Endothelial cell of umbilical vein (primary cell): ENCODE measurements at regions not wholly inside any gene's neighbourhood (a gene's known extent, or its start where the extent isn't known, plus 50 kb on each side); places are given as distances from the start of the nearest gene placed in this dataset.

Source experiments
- BruUV-seq: library from RNA; stranded (reverse); fragments of 400-500 nt; replicated peaks from 2 replicates; lab custom pipeline; 2021; lab: Mats Ljungman, UMichigan
- CTCF ChIA-PET: fragments of 300-600, 350-600 bp; sonication (Branson Sonifier 250); formaldehyde crosslinking; loops from one replicate; lab custom pipeline; 2021; ENCODE audit warnings: antibody characterized with exemption, inconsistent platforms; lab: Charles Lee
- POLR2A ChIA-PET: fragments of 300-600, 350-600 bp; sonication (Branson Sonifier 250); formaldehyde crosslinking; loops from one replicate; lab custom pipeline; 2021; ENCODE audit warnings: antibody characterized with exemption, inconsistent platforms; lab: Charles Lee
- DNase-seq: peaks from one replicate; pipeline ENCODE4 v3.0.0-alpha.2; 2011; ENCODE audit warnings: low read depth, low spot score
- FAIRE-seq: peaks from 2 replicates; lab custom pipeline; 2011; peaks lifted over from hg19 to GRCh38; lab: Jason Lieb, UNC
- H2AFZ ChIP-seq: 2 replicates; pipeline ENCODE4 v1.6.0; 2012; ENCODE audit warnings: low read depth, low read length, control low read depth, inconsistent platforms
- H3K27ac ChIP-seq: 2 replicates; pipeline ENCODE4 v1.5.1; 2011; ENCODE audit warnings: low read depth, mild to moderate bottlenecking, control low read depth, low read length, moderate library complexity; ENCODE audit not compliant: insufficient read depth
- H3K27me3 ChIP-seq, 2 experiments: 2 replicates each; pipeline versions ENCODE4 v1.6.0 to v1.6.1; 2011; ENCODE audit warnings: low read length in 2 of 2, mixed read lengths in 1 of 2; ENCODE audit not compliant: control insufficient read depth in 2 of 2, insufficient read depth in 2 of 2
- H3K36me3 ChIP-seq, 2 experiments: 2 replicates in 1 of 2; 3 replicates in 1 of 2; pipeline ENCODE4 v1.5.1; 2011; ENCODE audit warnings: low read length in 2 of 2, mild to moderate bottlenecking in 1 of 2, moderate library complexity in 1 of 2; ENCODE audit not compliant: control insufficient read depth in 2 of 2, insufficient read depth in 2 of 2; ENCODE audit errors: extremely low read depth in 1 of 2
- H3K4me1 ChIP-seq: 3 replicates; pipeline ENCODE4 v1.5.1; 2011; ENCODE audit warnings: mild to moderate bottlenecking, low read length; ENCODE audit not compliant: control insufficient read depth, insufficient read depth; ENCODE audit errors: extremely low read depth
- H3K4me2 ChIP-seq: 2 replicates; pipeline ENCODE4 v1.6.1; 2011; ENCODE audit warnings: low read length, control low read depth, mixed read lengths; ENCODE audit not compliant: insufficient read depth
- H3K4me3 ChIP-seq, 3 experiments: fragments of 200-600 bp in 1 of 3; sonication (generic), shearing (Covaris generic) in 1 of 3; replicated peaks in 1 of 3; 2 replicates each; pipeline ENCODE4 v1.5.1; 2011 to 2016; ENCODE audit warnings: control low read depth in 3 of 3, low read length in 3 of 3, mild to moderate bottlenecking in 2 of 3, inconsistent platforms in 1 of 3, low read depth in 1 of 3, moderate library complexity in 1 of 3; ENCODE audit not compliant: insufficient read depth in 1 of 3
- H3K79me2 ChIP-seq: 2 replicates; pipeline ENCODE4 v1.6.0; 2012; ENCODE audit warnings: low read length, inconsistent platforms; ENCODE audit not compliant: control insufficient read depth, insufficient read depth
- H3K9ac ChIP-seq: replicated peaks from 2 replicates; pipeline ENCODE3; 2011; ENCODE audit warnings: low read length, control low read depth; ENCODE audit not compliant: insufficient read depth; ENCODE audit errors: extremely low read depth
- H3K9me1 ChIP-seq: replicated peaks from 3 replicates; pipeline ENCODE4 v1.6.0; 2011; ENCODE audit warnings: mild to moderate bottlenecking, low read length; ENCODE audit not compliant: control insufficient read depth, insufficient read depth; ENCODE audit errors: extremely low read depth
- H3K9me3 ChIP-seq: replicated peaks from 2 replicates; pipeline ENCODE4 v1.5.1; 2012; ENCODE audit warnings: low read length, inconsistent platforms; ENCODE audit not compliant: control insufficient read depth, insufficient read depth
- H4K20me1 ChIP-seq: replicated peaks from 2 replicates; pipeline ENCODE3; 2011; ENCODE audit warnings: mild to moderate bottlenecking, low read length; ENCODE audit not compliant: control insufficient read depth, insufficient read depth; ENCODE audit errors: extremely low read depth
- CTCF ChIP-seq, 2 donors: IDR thresholded peaks; 1 replicate in 1 of 2; 2 replicates in 1 of 2; pipeline ENCODE4 v1.5.1; 2011; ENCODE audit warnings: low read length in 2 of 2, mild to moderate bottlenecking in 2 of 2, moderate library complexity in 2 of 2, control low read depth in 1 of 2, inconsistent platforms in 1 of 2, low read depth in 1 of 2; ENCODE audit not compliant: insufficient read depth in 1 of 2; ENCODE audit errors: extremely low read depth in 1 of 2
- EZH2 ChIP-seq: IDR thresholded peaks from 2 replicates; pipeline ENCODE4 v1.6.1; 2012; ENCODE audit warnings: borderline replicate concordance, low read depth, mild to moderate bottlenecking, moderate library complexity, low read length, inconsistent platforms; ENCODE audit not compliant: severe bottlenecking
- FOS ChIP-seq: IDR thresholded peaks from 2 replicates; pipeline ENCODE4 v1.6.1; 2011; ENCODE audit warnings: mild to moderate bottlenecking, low read length, moderate library complexity, borderline replicate concordance; ENCODE audit not compliant: insufficient read depth
- GATA2 ChIP-seq: IDR thresholded peaks from 2 replicates; pipeline ENCODE4 v1.7.0; 2011; ENCODE audit warnings: low read depth, mild to moderate bottlenecking, moderate library complexity, mixed read lengths, low read length; ENCODE audit not compliant: insufficient read length, insufficient read depth
- JUN ChIP-seq: IDR thresholded peaks from 2 replicates; pipeline ENCODE4 v1.6.1; 2011; ENCODE audit warnings: borderline replicate concordance, low read depth; ENCODE audit not compliant: insufficient read length, insufficient read depth
- MAX ChIP-seq: IDR thresholded peaks from 2 replicates; pipeline ENCODE4 v1.6.1; 2011; ENCODE audit not compliant: insufficient read depth, insufficient read length
- MYC ChIP-seq: IDR thresholded peaks from one replicate; pipeline ENCODE4 v1.6.1; 2011; ENCODE audit warnings: mild to moderate bottlenecking, low read depth, low read length
- POLR2A ChIP-seq: IDR thresholded peaks from 2 replicates; pipeline ENCODE4 v1.6.1; 2012; ENCODE audit warnings: low read depth, mild to moderate bottlenecking, control low read depth, low read length
- POLR2AphosphoS5 ChIP-seq: IDR thresholded peaks from 2 replicates; pipeline ENCODE4 v1.6.1; 2012; ENCODE audit warnings: low read depth, mild to moderate bottlenecking, control low read depth, low read length, moderate library complexity; ENCODE audit not compliant: insufficient read depth
- dilution Hi-C: fragments of 300-500 bp; cut with MboI; formaldehyde crosslinking; loops from one replicate; pipeline ENCODE4 v1.15.0; 2019; ENCODE audit warnings: low sequenced_read_pairs; ENCODE audit not compliant: extremely low pct_ligation_motif_present
- intact Hi-C: fragments of 100-400 bp; cut with micrococcal nuclease; formaldehyde crosslinking; loops from one replicate; pipeline ENCODE4 v1.10.0; 2022

GRCh38 chr12:19689226-19689625 lies 249.9 kb downstream of the AEBP2 start:
- H2AFZ ChIP-seq, result no peak overlapping the region

GRCh38 chr12:19689801-19690472 lies 250.6 kb downstream of the AEBP2 start:
- Histone ChIP-seq H3K79me2 (no peaks in the 10 kb centered on the region), H3K4me3 (no peak overlapping the region), H3K4me1 (peaks cover 16% of the 10 kb centered on the region), H3K27me3 (no peaks in the 10 kb centered on the region), H3K9me1 (no peaks in the 10 kb centered on the region), H3K27ac (no peak overlapping the region), H3K4me2 (no peak overlapping the region), H2AFZ (no peak overlapping the region), H4K20me1 (no peaks in the 10 kb centered on the region), H3K9me3 (no peaks in the 10 kb centered on the region), H3K9ac (no peak overlapping the region), H3K36me3 (no peaks in the 10 kb centered on the region)
- TF ChIP-seq CTCF (IDR thresholded peaks at IDR 0.05; ENCODE audit: extremely low read depth in 1 of 2, insufficient read depth in 1 of 2, low read depth in 1 of 2, low read length in 2 of 2) (no peak), POLR2A (no peak), GATA2 (no peak), MAX (no peak), FOS (no peak), EZH2 (no peak), POLR2AphosphoS5 (no peak), JUN (no peak), MYC (no peak)
- FAIRE-seq (no peak), DNase-seq (no peak)
- no TSS peak for BruUV-seq
- POLR2A ChIA-PET, result no interaction called here
- dilution Hi-C loops (no loop called here), intact Hi-C loops (no loop called here)
- CTCF ChIA-PET, result no interaction called here

More at GRCh38 chr12:19689226-19689625, 249.9 kb downstream of the AEBP2 start:
- no peak for DNase-seq
- H3K4me3 ChIP-seq, result no peak overlapping the region
- H3K9ac ChIP-seq, result no peak overlapping the region
- H3K9me3 ChIP-seq, result no peaks in the 10 kb centered on the region
- H3K27me3 ChIP-seq, result no peaks in the 10 kb centered on the region
- POLR2A ChIA-PET, result no interaction called here
- no peaks in the 10 kb centered on the region for H3K36me3 ChIP-seq
- intact Hi-C loops (no loop called here), dilution Hi-C loops (no loop called here)
- no peak for FAIRE-seq
- CTCF ChIA-PET, result no interaction called here
- H3K4me1 ChIP-seq, result peaks cover 16% of the 10 kb centered on the region
- no peaks in the 10 kb centered on the region for H4K20me1 ChIP-seq
- no peaks in the 10 kb centered on the region for H3K9me1 ChIP-seq
- H3K4me2 ChIP-seq, result no peak overlapping the region
- no peaks in the 10 kb centered on the region for H3K79me2 ChIP-seq
- TF ChIP-seq MYC (no peak), EZH2 (no peak), POLR2A (no peak)
- no TSS peak for BruUV-seq
- H3K27ac ChIP-seq, result no peak overlapping the region
